CD14-positive monocyte (primary cell): ENCODE measurements at regions not wholly inside any gene's neighbourhood (a gene's known extent, or its start where the extent isn't known, plus 50 kb on each side); places are given as distances from the start of the nearest gene placed in this dataset.

Experiments
- DNase-seq, 3 donors: peaks; one replicate each; pipeline ENCODE4 v3.0.0-alpha.2; 2011 to 2022
- H2AFZ ChIP-seq: 2 replicates; pipeline ENCODE4 v1.6.0; 2012; ENCODE audit warnings: mild to moderate bottlenecking, low read depth, low read length, inconsistent platforms; ENCODE audit not compliant: insufficient read depth, poor library complexity, severe bottlenecking
- H3K27ac ChIP-seq, 2 donors: 1 replicate in 1 of 2; 2 replicates in 1 of 2; pipeline ENCODE4 v1.5.1; 2012 to 2013; ENCODE audit warnings: low read length in 2 of 2, control low read depth in 1 of 2, inconsistent platforms in 1 of 2, low read depth in 1 of 2, mild to moderate bottlenecking in 1 of 2
- H3K27me3 ChIP-seq, 2 donors: one replicate each; pipeline versions ENCODE4 v1.6.0 to v1.6.1; 2011 to 2013; ENCODE audit warnings: low read length in 2 of 2; ENCODE audit not compliant: control insufficient read depth in 2 of 2, insufficient read depth in 2 of 2
- H3K36me3 ChIP-seq, 2 donors: replicated peaks in 1 of 2; 1 replicate in 1 of 2; 2 replicates in 1 of 2; pipeline versions ENCODE4 v1.5.1 to v1.6.1; 2012 to 2013; ENCODE audit warnings: low read length in 2 of 2, control low read depth in 1 of 2, inconsistent platforms in 1 of 2, mild to moderate bottlenecking in 1 of 2; ENCODE audit not compliant: insufficient read depth in 2 of 2, control insufficient read depth in 1 of 2
- H3K4me1 ChIP-seq, 2 donors: 1 replicate in 1 of 2; 2 replicates in 1 of 2; pipeline versions ENCODE4 v1.5.1 to v1.6.1; 2012 to 2013; ENCODE audit warnings: low read length in 2 of 2, control low read depth in 1 of 2, inconsistent platforms in 1 of 2, mild to moderate bottlenecking in 1 of 2, moderate library complexity in 1 of 2; ENCODE audit not compliant: insufficient read depth in 2 of 2, control insufficient read depth in 1 of 2
- H3K4me2 ChIP-seq: replicated peaks from 2 replicates; pipeline ENCODE3; 2012; ENCODE audit warnings: low read length, moderate library complexity, mild to moderate bottlenecking; ENCODE audit not compliant: poor library complexity, severe bottlenecking; ENCODE audit errors: extremely low read depth
- H3K4me3 ChIP-seq, 3 experiments: fragments of 200-600 bp in 1 of 3; sonication (generic) in 1 of 3; replicated peaks in 1 of 3; 1 replicate in 2 of 3; 2 replicates in 1 of 3; pipeline ENCODE4 v1.5.1; 2011 to 2013; ENCODE audit warnings: low read length in 3 of 3, mild to moderate bottlenecking in 3 of 3, control low read depth in 2 of 3, low read depth in 2 of 3, inconsistent platforms in 1 of 3, moderate library complexity in 1 of 3
- H3K79me2 ChIP-seq: 2 replicates; pipeline ENCODE4 v1.6.0; 2012; ENCODE audit warnings: mild to moderate bottlenecking, control low read depth, inconsistent platforms, low read length, moderate library complexity; ENCODE audit not compliant: insufficient read depth
- H3K9ac ChIP-seq: 2 replicates; pipeline ENCODE4 v1.6.0; 2017; ENCODE audit warnings: low read length, mild to moderate bottlenecking; ENCODE audit not compliant: insufficient read depth, poor library complexity, severe bottlenecking
- H3K9me3 ChIP-seq, 2 donors: replicated peaks in 1 of 2; 1 replicate in 1 of 2; 2 replicates in 1 of 2; pipeline versions ENCODE4 v1.5.1 to v1.6.1; 2012 to 2013; ENCODE audit warnings: low read length in 2 of 2, control low read depth in 1 of 2; ENCODE audit not compliant: control insufficient read depth in 1 of 2, insufficient read depth in 1 of 2
- H4K20me1 ChIP-seq: 2 replicates; pipeline ENCODE4 v1.6.0; 2012; ENCODE audit warnings: mild to moderate bottlenecking, low read length, control low read depth, moderate library complexity; ENCODE audit not compliant: insufficient read depth
- H3K27ac Mint-ChIP-seq, 7 donors: one replicate each; pipeline ENCODE4 v1.8.0; 2020; ENCODE audit warnings: mild to moderate bottlenecking in 7 of 7, mixed read lengths in 7 of 7, moderate library complexity in 6 of 7, inconsistent platforms in 2 of 7
- H3K27me3 Mint-ChIP-seq, 3 donors: one replicate each; pipeline ENCODE4 v1.8.0; 2021 to 2022; ENCODE audit warnings: low read depth in 3 of 3, mild to moderate bottlenecking in 3 of 3, mixed read lengths in 3 of 3, moderate library complexity in 3 of 3, inconsistent platforms in 1 of 3
- H3K36me3 Mint-ChIP-seq, 2 donors: one replicate each; pipeline ENCODE4 v1.8.0; 2020; ENCODE audit warnings: mixed read lengths in 2 of 2, inconsistent platforms in 1 of 2, mild to moderate bottlenecking in 1 of 2
- H3K4me1 Mint-ChIP-seq: one replicate; pipeline ENCODE4 v1.8.0; 2020; ENCODE audit warnings: mild to moderate bottlenecking, mixed read lengths
- H3K4me3 Mint-ChIP-seq, 2 donors: one replicate each; pipeline ENCODE4 v1.8.0; 2020; ENCODE audit warnings: mild to moderate bottlenecking in 2 of 2, mixed read lengths in 2 of 2, moderate library complexity in 1 of 2
- H3K9me3 Mint-ChIP-seq, 7 donors: one replicate each; pipeline ENCODE4 v1.8.0; 2020 to 2022; ENCODE audit warnings: mixed read lengths in 7 of 7, mild to moderate bottlenecking in 6 of 7, moderate library complexity in 6 of 7, inconsistent platforms in 2 of 7
- WGBS: methylation state at CpG from one replicate; pipeline ENCODE4 v1.1.5; 2013; ENCODE audit warnings: missing lambda C conversion rate; ENCODE audit not compliant: insufficient coverage; 5-methylcytosine and 5-hydroxymethylcytosine counted together
- intact Hi-C, 2 donors: fragments of 100-400 bp; cut with micrococcal nuclease; formaldehyde crosslinking; loops; one replicate each; pipeline versions ENCODE4 v1.15.0 to v1.15.1; 2023
- TF ChIP-seq, protein P1 (sequence below): fragments of 200-600 bp; IDR thresholded peaks from one replicate; pipeline ENCODE4 v1.8.0; 2022; ENCODE audit warnings: antibody characterized with exemption, mild to moderate bottlenecking

DNA sequence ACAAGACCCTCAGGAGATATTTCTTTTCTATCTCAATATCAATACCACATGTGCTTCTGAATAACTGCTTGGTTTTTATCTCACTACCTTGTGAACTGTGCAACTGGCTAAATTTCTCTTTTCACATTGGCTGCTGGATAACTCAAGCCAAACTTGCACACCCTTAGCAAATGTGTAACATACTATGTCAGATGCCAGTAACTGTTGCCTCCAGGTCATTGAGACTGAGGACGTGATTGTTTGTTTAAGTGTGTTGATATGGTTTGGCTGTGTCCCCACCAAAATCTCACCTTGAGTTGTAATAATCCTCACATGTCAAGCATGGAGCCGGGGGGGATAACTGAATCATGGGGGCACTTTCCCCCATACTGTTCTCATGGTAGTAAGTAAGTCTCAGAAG, 90.2 kb upstream of the LIN7C start:
- no peaks in the 10 kb centered on the region for H3K4me1 Mint-ChIP-seq
- intact Hi-C loops, result no loop called here
- no peaks in the 10 kb centered on the region for H3K27me3 ChIP-seq
- H3K4me3 ChIP-seq, result no peak overlapping the region
- H3K27ac ChIP-seq, result no peak overlapping the region
- H3K9ac ChIP-seq, result no peak overlapping the region
- no peaks in the 10 kb centered on the region for H4K20me1 ChIP-seq
- no peak overlapping the region for H3K27ac Mint-ChIP-seq
- no CpG with 5 or more reads among the region's 2 CpGs for WGBS
- H3K9me3 Mint-ChIP-seq, result peaks cover 0 to 11% (median 7%) of the 10 kb centered on the region in 7 donors
- H3K36me3 Mint-ChIP-seq, result no peaks in the 10 kb centered on the region
- H2AFZ ChIP-seq, result no peak overlapping the region
- no peaks in the 10 kb centered on the region for H3K79me2 ChIP-seq
- H3K4me1 ChIP-seq, result no peaks in the 10 kb centered on the region
- H3K27me3 Mint-ChIP-seq, result peaks cover 0 to 1% (median 0%) of the 10 kb centered on the region in 3 donors
- no peak overlapping the region for H3K4me3 Mint-ChIP-seq
- no peak overlapping the region for H3K4me2 ChIP-seq
- no peaks in the 10 kb centered on the region for H3K36me3 ChIP-seq
- DNase-seq, result no peak
- TF ChIP-seq, protein P1, sequence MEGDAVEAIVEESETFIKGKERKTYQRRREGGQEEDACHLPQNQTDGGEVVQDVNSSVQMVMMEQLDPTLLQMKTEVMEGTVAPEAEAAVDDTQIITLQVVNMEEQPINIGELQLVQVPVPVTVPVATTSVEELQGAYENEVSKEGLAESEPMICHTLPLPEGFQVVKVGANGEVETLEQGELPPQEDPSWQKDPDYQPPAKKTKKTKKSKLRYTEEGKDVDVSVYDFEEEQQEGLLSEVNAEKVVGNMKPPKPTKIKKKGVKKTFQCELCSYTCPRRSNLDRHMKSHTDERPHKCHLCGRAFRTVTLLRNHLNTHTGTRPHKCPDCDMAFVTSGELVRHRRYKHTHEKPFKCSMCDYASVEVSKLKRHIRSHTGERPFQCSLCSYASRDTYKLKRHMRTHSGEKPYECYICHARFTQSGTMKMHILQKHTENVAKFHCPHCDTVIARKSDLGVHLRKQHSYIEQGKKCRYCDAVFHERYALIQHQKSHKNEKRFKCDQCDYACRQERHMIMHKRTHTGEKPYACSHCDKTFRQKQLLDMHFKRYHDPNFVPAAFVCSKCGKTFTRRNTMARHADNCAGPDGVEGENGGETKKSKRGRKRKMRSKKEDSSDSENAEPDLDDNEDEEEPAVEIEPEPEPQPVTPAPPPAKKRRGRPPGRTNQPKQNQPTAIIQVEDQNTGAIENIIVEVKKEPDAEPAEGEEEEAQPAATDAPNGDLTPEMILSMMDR, result no peak
- no peaks in the 10 kb centered on the region for H3K9me3 ChIP-seq

DNA sequence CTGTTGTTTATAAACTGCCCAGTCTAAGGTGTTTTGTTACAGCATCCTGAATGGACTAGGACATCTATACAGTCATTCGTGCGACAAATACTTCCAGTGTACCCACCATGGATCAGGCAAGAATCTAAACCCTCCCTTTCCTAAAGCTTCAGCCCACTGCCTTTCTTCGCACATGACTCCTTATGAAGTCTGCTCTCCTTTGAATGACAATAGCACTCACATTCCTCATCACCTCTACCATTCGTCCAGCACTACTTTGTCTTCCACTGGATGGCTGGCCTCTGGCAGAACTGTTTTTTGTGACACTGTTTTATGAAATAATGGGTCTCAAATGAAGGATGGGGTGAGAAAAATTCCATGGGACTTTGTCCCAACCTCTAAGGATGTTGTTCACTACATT, 89.8 kb upstream of the LIN7C start:
- H3K27me3 Mint-ChIP-seq, result peaks cover 0 to 1% (median 0%) of the 10 kb centered on the region in 3 donors
- peak overlapping the region in 1 of 7 donors; percentile 33 for H3K27ac Mint-ChIP-seq
- intact Hi-C loops, result no loop called here

More for the DNA sequence above, 89.8 kb upstream of the LIN7C start:
- H3K4me1 ChIP-seq, result no peaks in the 10 kb centered on the region
- no peak overlapping the region for H3K4me3 ChIP-seq
- H3K4me3 Mint-ChIP-seq, result no peak overlapping the region
- no peaks in the 10 kb centered on the region for H3K36me3 ChIP-seq
- H3K9me3 ChIP-seq, result no peaks in the 10 kb centered on the region
- no peaks in the 10 kb centered on the region for H3K36me3 Mint-ChIP-seq
- no peaks in the 10 kb centered on the region for H4K20me1 ChIP-seq
- no peaks in the 10 kb centered on the region for H3K4me1 Mint-ChIP-seq
- H3K9me3 Mint-ChIP-seq, result peaks cover 0 to 11% (median 7%) of the 10 kb centered on the region in 7 donors
- H3K4me2 ChIP-seq, result no peak overlapping the region
- no peaks in the 10 kb centered on the region for H3K27me3 ChIP-seq
- 88% methylated on average over 3 of the region's 4 CpGs for WGBS
- no peak overlapping the region for H3K9ac ChIP-seq
- H3K27ac ChIP-seq, result no peak overlapping the region
- TF ChIP-seq, protein P1, result no peak
- H3K79me2 ChIP-seq, result no peaks in the 10 kb centered on the region
- no peak overlapping the region for H2AFZ ChIP-seq
- DNase-seq, result no peak
